NB4 (cell line): ENCODE measurements at regions not wholly inside any gene's neighbourhood (a gene's known extent, or its start where the extent isn't known, plus 50 kb on each side); places are given as distances from the start of the nearest gene placed in this dataset.

Experiments used
- CTCF ChIP-seq: IDR thresholded peaks from one replicate; pipeline ENCODE4 v1.5.1; 2012; ENCODE audit warnings: low read depth, low read length
- MAX ChIP-seq: IDR thresholded peaks from 2 replicates; pipeline ENCODE4 v1.6.1; 2011; ENCODE audit warnings: low read depth, low read length
- POLR2A ChIP-seq: IDR thresholded peaks from 2 replicates; pipeline ENCODE4 v1.6.1; 2011; ENCODE audit warnings: mild to moderate bottlenecking; ENCODE audit not compliant: insufficient read length; ENCODE audit errors: extremely low read depth

- TF ChIP-seq CTCF (no peak), POLR2A (no peak), MAX (no peak)
Observed at GRCh38 chr4:73347497-73347896, 56.6 kb upstream of the ALB start.
